WERI-Rb-1 (cell line): ENCODE measurements at regions not wholly inside any gene's neighbourhood (a gene's known extent, or its start where the extent isn't known, plus 50 kb on each side); places are given as distances from the start of the nearest gene placed in this dataset.
A peak's percentile ranks its signal among the peaks of the same experiment; 100 is the strongest.

Experiments used
- DNase-seq: peaks from one replicate; pipeline ENCODE4 v3.0.0-alpha.2; 2020
- H3K27ac ChIP-seq: fragments of 250-450 bp; sonication (Bioruptor Pico); 2 replicates; pipeline ENCODE4 v1.5.1; 2020; ENCODE audit warnings: mild to moderate bottlenecking, moderate library complexity
- H3K27me3 ChIP-seq: fragments of 250-450 bp; sonication (Bioruptor Pico); 2 replicates; pipeline ENCODE4 v1.5.1; 2021; ENCODE audit warnings: mild to moderate bottlenecking, low read depth, moderate library complexity; ENCODE audit not compliant: insufficient read depth, severe bottlenecking
- H3K36me3 ChIP-seq: fragments of 250-450 bp; sonication (Bioruptor Pico); 2 replicates; pipeline ENCODE4 v1.5.1; 2020; ENCODE audit warnings: mild to moderate bottlenecking, moderate library complexity
- H3K4me3 ChIP-seq: 2 replicates; pipeline ENCODE4 v1.5.1; 2011; ENCODE audit warnings: low read depth, mild to moderate bottlenecking, control low read depth, low read length
- H3K9me3 ChIP-seq: fragments of 250-450 bp; sonication (Bioruptor Pico); 2 replicates; pipeline ENCODE4 v1.5.1; 2021; ENCODE audit warnings: mild to moderate bottlenecking, moderate library complexity; ENCODE audit not compliant: severe bottlenecking
- TF ChIP-seq, protein P1 (sequence below): IDR thresholded peaks from 2 replicates; pipeline ENCODE4 v1.5.1; 2011; ENCODE audit warnings: low read depth, mild to moderate bottlenecking, control low read depth, inconsistent platforms, low read length

DNA sequence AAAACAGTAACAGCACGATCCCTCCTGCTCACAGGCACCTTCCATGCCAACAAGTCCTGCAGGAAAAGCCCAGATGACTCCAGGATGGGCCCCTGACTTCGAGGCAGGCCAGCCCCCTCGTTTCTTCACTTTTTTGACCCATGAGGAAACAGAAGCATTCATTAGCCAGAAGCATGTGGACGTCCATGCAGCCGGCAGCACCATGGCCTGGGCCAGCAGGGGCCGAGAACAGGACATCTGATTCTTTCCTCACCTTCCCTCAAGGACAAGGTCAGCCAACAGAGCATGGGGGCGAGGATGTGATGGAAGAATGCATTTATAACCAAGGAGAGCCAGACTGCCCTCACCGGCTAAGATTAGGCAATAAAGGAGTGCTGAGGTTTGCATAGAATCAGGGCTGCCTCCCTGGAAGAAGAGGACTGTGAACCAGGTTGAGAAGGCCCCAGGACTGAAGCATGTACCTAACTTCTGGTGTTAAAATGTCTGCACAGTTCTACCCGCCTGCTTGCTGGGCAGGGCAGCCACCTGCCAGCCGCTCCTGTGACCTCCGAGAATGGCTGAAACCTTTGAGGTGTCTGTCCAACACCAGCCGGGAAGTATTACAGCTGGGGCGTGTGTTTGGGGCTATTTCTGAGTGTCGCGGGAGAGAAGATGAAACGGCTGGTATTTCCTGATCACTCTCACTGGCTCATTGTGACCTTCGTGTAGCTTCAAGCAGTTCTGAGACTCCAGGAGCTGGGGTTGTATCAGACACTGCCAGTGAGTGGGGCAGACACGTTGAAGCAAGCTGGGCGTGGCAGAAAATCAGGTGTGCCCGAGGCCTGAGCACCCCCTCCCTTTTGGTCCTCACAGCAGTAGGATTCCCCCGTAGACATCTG is 94.0 kb upstream of the TNRC6C start:
- DNase-seq: no peak
- Histone ChIP-seq H3K27me3 (no peaks in the 10 kb centered on the region), H3K27ac (peak overlapping the region; percentile 80), H3K9me3 (no peaks in the 10 kb centered on the region), H3K36me3 (no peaks in the 10 kb centered on the region), H3K4me3 (no peak overlapping the region)
- TF ChIP-seq, protein P1, sequence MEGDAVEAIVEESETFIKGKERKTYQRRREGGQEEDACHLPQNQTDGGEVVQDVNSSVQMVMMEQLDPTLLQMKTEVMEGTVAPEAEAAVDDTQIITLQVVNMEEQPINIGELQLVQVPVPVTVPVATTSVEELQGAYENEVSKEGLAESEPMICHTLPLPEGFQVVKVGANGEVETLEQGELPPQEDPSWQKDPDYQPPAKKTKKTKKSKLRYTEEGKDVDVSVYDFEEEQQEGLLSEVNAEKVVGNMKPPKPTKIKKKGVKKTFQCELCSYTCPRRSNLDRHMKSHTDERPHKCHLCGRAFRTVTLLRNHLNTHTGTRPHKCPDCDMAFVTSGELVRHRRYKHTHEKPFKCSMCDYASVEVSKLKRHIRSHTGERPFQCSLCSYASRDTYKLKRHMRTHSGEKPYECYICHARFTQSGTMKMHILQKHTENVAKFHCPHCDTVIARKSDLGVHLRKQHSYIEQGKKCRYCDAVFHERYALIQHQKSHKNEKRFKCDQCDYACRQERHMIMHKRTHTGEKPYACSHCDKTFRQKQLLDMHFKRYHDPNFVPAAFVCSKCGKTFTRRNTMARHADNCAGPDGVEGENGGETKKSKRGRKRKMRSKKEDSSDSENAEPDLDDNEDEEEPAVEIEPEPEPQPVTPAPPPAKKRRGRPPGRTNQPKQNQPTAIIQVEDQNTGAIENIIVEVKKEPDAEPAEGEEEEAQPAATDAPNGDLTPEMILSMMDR: no peak

DNA sequence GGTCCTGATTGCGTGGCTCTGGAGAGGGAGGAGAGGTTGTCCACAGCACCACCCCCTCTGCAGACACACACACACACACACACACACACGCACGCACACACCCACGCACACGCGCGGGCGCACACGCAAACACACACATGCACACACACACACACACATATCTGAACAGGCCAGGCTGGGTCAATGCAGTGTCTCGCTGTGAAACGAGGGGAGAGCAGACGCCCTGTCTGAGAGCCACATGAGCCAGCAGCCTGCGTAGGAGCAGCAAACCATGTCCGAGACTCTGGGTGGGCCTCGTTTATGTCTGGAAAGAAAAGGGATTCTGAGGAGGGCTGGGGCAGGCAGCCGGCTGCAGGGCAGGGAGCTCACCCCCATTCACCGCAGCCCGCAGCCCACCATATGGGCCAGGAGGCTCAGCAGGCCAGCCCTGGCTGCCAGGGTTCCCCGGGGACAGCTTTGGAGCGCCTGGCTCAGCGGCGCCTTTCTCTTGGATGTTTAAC is 93.3 kb upstream of the TNRC6C start:
- TF ChIP-seq, protein P1: no peak
- no peaks in the 10 kb centered on the region for H3K36me3 ChIP-seq
- peak; percentile 84 for DNase-seq
- H3K27me3 ChIP-seq: no peaks in the 10 kb centered on the region
- no peaks in the 10 kb centered on the region for H3K9me3 ChIP-seq
- H3K27ac ChIP-seq: peak overlapping the region; percentile 80
- no peak overlapping the region; the same call in 1 of the 2 replicates for H3K4me3 ChIP-seq

GRCh38 chr17:77865716-77866115 is 92.8 kb upstream of the TNRC6C start:
- no peaks in the 10 kb centered on the region for H3K36me3 ChIP-seq
- no peak for DNase-seq
- TF ChIP-seq, protein P1: no peak
- no peaks in the 10 kb centered on the region for H3K9me3 ChIP-seq
- H3K27ac ChIP-seq: peak overlapping the region; percentile 80
- H3K27me3 ChIP-seq: no peaks in the 10 kb centered on the region
- H3K4me3 ChIP-seq: no peak overlapping the region; the same call in 1 of the 2 replicates

DNA sequence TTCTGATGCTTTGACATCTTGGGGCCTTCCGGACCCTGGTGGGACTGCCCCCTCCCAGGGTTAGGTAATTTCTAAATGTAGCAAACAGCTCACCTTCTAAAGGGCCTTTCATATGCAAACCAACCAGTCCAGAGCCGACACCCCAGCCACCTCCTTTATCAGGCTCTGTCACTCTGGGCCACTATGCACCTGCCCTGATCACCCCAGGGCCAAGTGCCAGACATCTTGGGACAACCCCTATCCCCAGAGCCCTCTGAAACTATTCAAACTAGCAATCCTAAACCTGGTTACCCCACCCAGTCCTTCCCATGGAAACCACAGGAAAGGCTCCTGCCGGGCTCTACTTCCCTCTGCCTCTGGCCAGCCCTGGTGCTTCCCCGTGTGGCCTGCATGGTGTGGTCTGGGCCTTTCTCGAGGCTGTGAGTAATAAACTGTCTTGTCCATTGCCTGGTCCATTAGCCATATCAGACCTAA is 91.2 kb upstream of the TNRC6C start:
- H3K9me3 ChIP-seq: no peaks in the 10 kb centered on the region
- no peak for DNase-seq
- no peaks in the 10 kb centered on the region for H3K36me3 ChIP-seq
- TF ChIP-seq, protein P1: no peak
- H3K27me3 ChIP-seq: no peaks in the 10 kb centered on the region
- no peak overlapping the region for H3K27ac ChIP-seq
- no peak overlapping the region for H3K4me3 ChIP-seq

DNA sequence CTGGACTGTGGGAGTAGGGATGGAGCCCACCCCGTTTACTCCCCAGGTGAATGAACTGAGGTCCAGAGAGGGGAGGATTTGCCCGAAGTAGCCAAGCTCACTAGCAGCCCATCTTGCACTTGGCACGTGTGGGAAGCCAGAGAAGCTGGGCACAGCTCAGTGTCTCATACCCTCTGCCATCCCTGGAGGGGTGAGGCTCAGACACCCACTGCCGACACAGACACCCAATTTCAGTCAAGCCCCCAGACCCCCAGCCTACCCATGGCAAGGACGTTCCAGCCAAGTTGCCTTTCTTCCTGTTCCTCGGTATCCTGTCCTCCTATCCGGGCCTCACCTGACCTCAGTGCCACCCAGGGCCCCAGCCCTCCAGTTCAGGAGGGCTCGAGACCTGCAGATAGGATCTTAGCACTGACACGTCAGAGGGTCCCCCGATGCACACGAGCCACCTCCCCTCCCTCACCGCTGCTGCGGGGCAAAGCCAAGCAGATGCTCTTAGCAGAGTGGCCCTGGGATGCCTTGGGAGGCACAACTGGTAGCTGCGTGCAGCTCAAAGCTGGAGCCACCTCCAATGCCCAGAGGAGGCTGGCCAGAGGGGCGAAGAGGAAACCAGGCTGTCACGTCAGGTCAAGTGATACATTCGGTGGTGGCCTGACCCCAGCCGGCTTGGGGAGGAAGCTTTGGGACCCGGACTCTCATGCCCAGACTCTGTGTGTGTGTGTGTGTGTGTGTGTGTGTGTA is 90.4 kb upstream of the TNRC6C start:
- TF ChIP-seq, protein P1: no peak
- Histone ChIP-seq H3K27me3 (no peaks in the 10 kb centered on the region), H3K9me3 (no peaks in the 10 kb centered on the region), H3K36me3 (no peaks in the 10 kb centered on the region), H3K4me3 (no peak overlapping the region), H3K27ac (no peak overlapping the region)
- no peak for DNase-seq
